Epithelial cell of proximal tubule (primary cell): ENCODE measurements at regions not wholly inside any gene's neighbourhood (a gene's known extent, or its start where the extent isn't known, plus 50 kb on each side); places are given as distances from the start of the nearest gene placed in this dataset.
"Not testable (repeated sequence)": the region's sequence is repeated elsewhere in the genome, so short reads cannot be mapped to it uniquely, and the experiment has no call there.

Experiments used
- DNase-seq: peaks from one replicate; pipeline ENCODE4 v3.0.0-alpha.2; 2011; ENCODE audit warnings: low read depth
- H3K4me3 ChIP-seq: 2 replicates; pipeline ENCODE4 v1.5.1; 2011; ENCODE audit warnings: low read depth, mild to moderate bottlenecking, low read length
- CTCF ChIP-seq: conservative IDR thresholded peaks from 2 replicates; pipeline ENCODE4 v1.5.1; 2012; ENCODE audit warnings: low read depth, mild to moderate bottlenecking, low read length

GRCh38 chr2:103183061-103183460 lies 421.2 kb downstream of the TMEM182 start:
- TF ChIP-seq CTCF: no peak
- DNase-seq: no peak

GRCh38 chr2:103196802-103197201 lies 435.0 kb downstream of the TMEM182 start:
- H3K4me3 ChIP-seq: no peak overlapping the region
- DNase-seq: no peak
- TF ChIP-seq CTCF: no peak

More at GRCh38 chr2:103183061-103183460, 421.2 kb downstream of the TMEM182 start:
- no peak overlapping the region for H3K4me3 ChIP-seq

- DNase-seq, H3K4me3 ChIP-seq: not testable (repeated sequence)
Measured at GRCh38 chr2:103200774-103201173, 438.9 kb downstream of the TMEM182 start.

GRCh38 chr2:103208916-103209315 lies 447.1 kb downstream of the TMEM182 start:
- no peak for TF ChIP-seq CTCF
- no peak for DNase-seq
- no peak overlapping the region for H3K4me3 ChIP-seq

GRCh38 chr2:103213028-103213542 lies 451.3 kb downstream of the TMEM182 start:
- no peak overlapping the region for H3K4me3 ChIP-seq
- no peak for DNase-seq
- no peak for TF ChIP-seq CTCF

GRCh38 chr2:103218516-103218915 lies 456.7 kb downstream of the TMEM182 start:
- H3K4me3 ChIP-seq: no peak overlapping the region
- DNase-seq: no peak
- TF ChIP-seq CTCF: no peak

GRCh38 chr2:103219398-103219797 lies 457.6 kb downstream of the TMEM182 start:
- no peak for DNase-seq
- H3K4me3 ChIP-seq: no peak overlapping the region
- TF ChIP-seq CTCF: no peak

GRCh38 chr2:103222969-103223368 lies 461.1 kb downstream of the TMEM182 start:
- DNase-seq: no peak
- no peak for TF ChIP-seq CTCF
- no peak overlapping the region for H3K4me3 ChIP-seq
